ENCODE measurements at regions not wholly inside any gene's neighbourhood (a gene's known extent, or its start where the extent isn't known, plus 50 kb on each side); places are given as distances from the start of the nearest gene placed in this dataset.

DNA sequence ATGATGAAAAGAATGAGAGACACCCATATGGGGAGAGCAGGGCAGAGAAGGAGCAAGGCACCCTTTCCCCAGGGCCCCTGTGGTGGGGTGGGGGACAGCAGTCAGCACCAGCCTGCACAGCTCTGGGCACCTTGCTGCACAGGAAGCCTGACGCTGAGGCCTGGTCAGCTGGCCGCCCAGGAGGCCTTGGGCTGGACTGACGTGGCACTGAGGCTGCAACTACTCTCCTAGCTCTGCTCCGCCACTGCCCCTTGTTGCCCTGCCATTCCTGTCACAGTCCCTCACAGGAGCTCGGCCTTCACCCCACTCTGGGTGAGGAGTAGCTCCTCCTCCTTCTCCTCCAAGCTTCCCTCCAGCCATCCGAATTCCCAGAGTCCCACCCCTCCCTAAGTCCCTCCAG, 99.7 kb downstream of the CPN2 start:
- peaks cover 28% of the 10 kb centered on the region for H3K4me1 Mint-ChIP-seq (ENCODE audit: low read depth)
- no peaks in the 10 kb centered on the region for H3K36me3 Mint-ChIP-seq (ENCODE audit: insufficient read depth)
- TF ChIP-seq, protein P1, sequence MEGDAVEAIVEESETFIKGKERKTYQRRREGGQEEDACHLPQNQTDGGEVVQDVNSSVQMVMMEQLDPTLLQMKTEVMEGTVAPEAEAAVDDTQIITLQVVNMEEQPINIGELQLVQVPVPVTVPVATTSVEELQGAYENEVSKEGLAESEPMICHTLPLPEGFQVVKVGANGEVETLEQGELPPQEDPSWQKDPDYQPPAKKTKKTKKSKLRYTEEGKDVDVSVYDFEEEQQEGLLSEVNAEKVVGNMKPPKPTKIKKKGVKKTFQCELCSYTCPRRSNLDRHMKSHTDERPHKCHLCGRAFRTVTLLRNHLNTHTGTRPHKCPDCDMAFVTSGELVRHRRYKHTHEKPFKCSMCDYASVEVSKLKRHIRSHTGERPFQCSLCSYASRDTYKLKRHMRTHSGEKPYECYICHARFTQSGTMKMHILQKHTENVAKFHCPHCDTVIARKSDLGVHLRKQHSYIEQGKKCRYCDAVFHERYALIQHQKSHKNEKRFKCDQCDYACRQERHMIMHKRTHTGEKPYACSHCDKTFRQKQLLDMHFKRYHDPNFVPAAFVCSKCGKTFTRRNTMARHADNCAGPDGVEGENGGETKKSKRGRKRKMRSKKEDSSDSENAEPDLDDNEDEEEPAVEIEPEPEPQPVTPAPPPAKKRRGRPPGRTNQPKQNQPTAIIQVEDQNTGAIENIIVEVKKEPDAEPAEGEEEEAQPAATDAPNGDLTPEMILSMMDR (IDR thresholded peaks at IDR 0.05; ENCODE audit: unreplicated experiment), result no peak
- no peaks in the 10 kb centered on the region for H3K9me3 Mint-ChIP-seq (ENCODE audit: low read depth)
- no peak overlapping the region for H3K27ac Mint-ChIP-seq
- DNase-seq (ENCODE audit: low spot score, unreplicated experiment), result no peak
- H3K27me3 Mint-ChIP-seq, result peaks cover 10% of the 10 kb centered on the region
- H3K4me3 Mint-ChIP-seq (ENCODE audit: low read depth), result no peak overlapping the region

- no peak for DNase-seq (ENCODE audit: low spot score, unreplicated experiment)
- peaks cover 10% of the 10 kb centered on the region for H3K27me3 Mint-ChIP-seq
- no peak overlapping the region for H3K4me3 Mint-ChIP-seq (ENCODE audit: low read depth)
- no peaks in the 10 kb centered on the region for H3K36me3 Mint-ChIP-seq (ENCODE audit: insufficient read depth)
- H3K4me1 Mint-ChIP-seq (ENCODE audit: low read depth), result peaks cover 24% of the 10 kb centered on the region
- no peaks in the 10 kb centered on the region for H3K9me3 Mint-ChIP-seq (ENCODE audit: low read depth)
- H3K27ac Mint-ChIP-seq, result no peak overlapping the region
- TF ChIP-seq, protein P1 (IDR thresholded peaks at IDR 0.05; ENCODE audit: unreplicated experiment), result no peak
These were observed 99.1 kb downstream of the CPN2 start for GRCh38 chr3:194251891-194252560.

- Mint-ChIP-seq H3K4me1 (ENCODE audit: low read depth) (peaks cover 24% of the 10 kb centered on the region), H3K27me3 (peaks cover 7% of the 10 kb centered on the region), H3K36me3 (ENCODE audit: insufficient read depth) (no peaks in the 10 kb centered on the region), H3K27ac (no peak overlapping the region), H3K4me3 (ENCODE audit: low read depth) (no peak overlapping the region), H3K9me3 (ENCODE audit: low read depth) (no peaks in the 10 kb centered on the region)
- DNase-seq (ENCODE audit: low spot score, unreplicated experiment), result no peak
- TF ChIP-seq, protein P1 (IDR thresholded peaks at IDR 0.05; ENCODE audit: unreplicated experiment), result no peak
These were observed 97.9 kb downstream of the CPN2 start for GRCh38 chr3:194253270-194253669.

DNA sequence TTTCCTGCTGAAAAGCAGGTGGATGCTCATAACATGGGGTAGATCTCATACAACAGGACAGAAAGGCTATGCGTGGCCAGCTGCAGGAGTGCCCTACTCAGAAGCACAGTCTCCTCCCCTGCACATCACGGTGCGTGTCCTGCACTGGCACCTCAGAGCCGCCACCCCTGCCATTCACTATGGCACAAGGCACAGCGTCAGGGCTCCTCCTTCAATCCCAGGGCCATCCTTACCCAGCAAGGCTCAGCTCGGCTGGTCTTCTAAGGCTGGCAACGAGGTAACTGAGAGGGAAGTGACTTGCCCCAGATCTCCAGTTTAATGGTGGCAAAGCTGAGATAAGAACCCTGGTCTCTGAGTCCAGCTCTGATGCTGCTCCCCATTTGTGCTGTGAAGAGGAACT, 97.1 kb downstream of the CPN2 start:
- Mint-ChIP-seq H3K27me3 (peaks cover 7% of the 10 kb centered on the region), H3K4me3 (ENCODE audit: low read depth) (no peak overlapping the region), H3K4me1 (ENCODE audit: low read depth) (peaks cover 24% of the 10 kb centered on the region), H3K27ac (no peak overlapping the region), H3K9me3 (ENCODE audit: low read depth) (no peaks in the 10 kb centered on the region), H3K36me3 (ENCODE audit: insufficient read depth) (no peaks in the 10 kb centered on the region)
- TF ChIP-seq, protein P1 (IDR thresholded peaks at IDR 0.05; ENCODE audit: unreplicated experiment), result no peak
- no peak for DNase-seq (ENCODE audit: low spot score, unreplicated experiment)

GRCh38 chr3:194255252-194256039, 95.7 kb downstream of the CPN2 start:
- DNase-seq (ENCODE audit: low spot score, unreplicated experiment), result no peak
- no peak overlapping the region for H3K27ac Mint-ChIP-seq
- H3K27me3 Mint-ChIP-seq, result peaks cover 7% of the 10 kb centered on the region

More at GRCh38 chr3:194255252-194256039, 95.7 kb downstream of the CPN2 start:
- Mint-ChIP-seq H3K36me3 (ENCODE audit: insufficient read depth) (no peaks in the 10 kb centered on the region), H3K9me3 (ENCODE audit: low read depth) (no peaks in the 10 kb centered on the region), H3K4me3 (ENCODE audit: low read depth) (no peak overlapping the region), H3K4me1 (ENCODE audit: low read depth) (peaks cover 23% of the 10 kb centered on the region)
- TF ChIP-seq, protein P1 (IDR thresholded peaks at IDR 0.05; ENCODE audit: unreplicated experiment), result no peak

Data from progenitor cell of endocrine pancreas (in vitro differentiated cells).